PC-9 (cell line): ENCODE measurements at regions not wholly inside any gene's neighbourhood (a gene's known extent, or its start where the extent isn't known, plus 50 kb on each side); places are given as distances from the start of the nearest gene placed in this dataset.

Experiments
- EZH2 ChIP-seq: fragments of 200-600 bp; sonication (generic); IDR thresholded peaks from 2 replicates; pipeline ENCODE4 v1.8.0; 2017; ENCODE audit warnings: antibody characterized with exemption, low read depth
- TF ChIP-seq, protein P1 (sequence below): fragments of 200-600 bp; sonication (generic); conservative IDR thresholded peaks from 2 replicates; pipeline ENCODE4 v1.6.1; 2017; ENCODE audit warnings: mixed run types, antibody characterized with exemption, mild to moderate bottlenecking, moderate library complexity

DNA sequence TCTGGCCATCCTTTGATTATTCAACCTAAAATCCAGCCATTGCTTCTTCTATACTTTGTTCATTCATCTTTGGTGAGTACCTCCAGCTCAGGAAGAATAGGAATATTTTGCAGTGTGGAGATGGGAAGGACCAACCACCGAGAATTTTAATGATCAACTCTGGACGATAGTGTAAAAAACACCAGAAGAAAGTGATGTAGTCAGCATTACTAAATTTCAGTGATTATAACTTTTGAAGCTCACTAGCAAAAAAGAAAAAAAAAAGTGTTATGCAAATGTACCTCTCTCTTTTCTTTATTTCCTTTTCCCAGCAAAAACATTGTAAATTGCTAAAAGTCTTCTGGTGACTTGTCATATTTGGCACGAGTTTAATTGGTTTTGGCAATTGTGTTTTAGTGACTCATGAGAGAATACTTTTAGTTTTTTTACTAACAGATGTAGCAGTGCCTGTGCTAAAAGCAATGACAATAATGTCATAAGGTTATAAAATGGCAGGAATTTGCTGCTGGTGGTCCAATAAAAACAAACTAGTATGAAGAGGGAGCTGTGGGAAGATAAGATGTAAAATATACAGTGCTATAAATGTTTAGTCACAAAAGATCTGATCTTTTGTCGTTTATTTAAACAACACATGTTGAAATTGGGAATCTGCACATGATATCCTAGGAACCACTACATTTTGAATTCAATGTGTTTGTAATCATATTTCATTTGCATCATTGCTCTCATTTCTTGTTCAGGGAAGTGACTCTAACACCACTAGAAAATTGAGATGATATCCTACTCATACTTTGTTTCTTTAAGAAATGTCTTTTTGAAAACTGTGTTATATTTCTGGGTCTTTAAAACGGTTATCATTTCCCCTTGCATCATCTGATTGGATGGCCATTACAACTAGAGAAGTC lies 81.3 kb upstream of the ERCC6L2 start:
- TF ChIP-seq, protein P1, sequence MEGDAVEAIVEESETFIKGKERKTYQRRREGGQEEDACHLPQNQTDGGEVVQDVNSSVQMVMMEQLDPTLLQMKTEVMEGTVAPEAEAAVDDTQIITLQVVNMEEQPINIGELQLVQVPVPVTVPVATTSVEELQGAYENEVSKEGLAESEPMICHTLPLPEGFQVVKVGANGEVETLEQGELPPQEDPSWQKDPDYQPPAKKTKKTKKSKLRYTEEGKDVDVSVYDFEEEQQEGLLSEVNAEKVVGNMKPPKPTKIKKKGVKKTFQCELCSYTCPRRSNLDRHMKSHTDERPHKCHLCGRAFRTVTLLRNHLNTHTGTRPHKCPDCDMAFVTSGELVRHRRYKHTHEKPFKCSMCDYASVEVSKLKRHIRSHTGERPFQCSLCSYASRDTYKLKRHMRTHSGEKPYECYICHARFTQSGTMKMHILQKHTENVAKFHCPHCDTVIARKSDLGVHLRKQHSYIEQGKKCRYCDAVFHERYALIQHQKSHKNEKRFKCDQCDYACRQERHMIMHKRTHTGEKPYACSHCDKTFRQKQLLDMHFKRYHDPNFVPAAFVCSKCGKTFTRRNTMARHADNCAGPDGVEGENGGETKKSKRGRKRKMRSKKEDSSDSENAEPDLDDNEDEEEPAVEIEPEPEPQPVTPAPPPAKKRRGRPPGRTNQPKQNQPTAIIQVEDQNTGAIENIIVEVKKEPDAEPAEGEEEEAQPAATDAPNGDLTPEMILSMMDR, result no peak
- no peak for TF ChIP-seq EZH2
